ENCODE measurements at regions not wholly inside any gene's neighbourhood (a gene's known extent, or its start where the extent isn't known, plus 50 kb on each side); places are given as distances from the start of the nearest gene placed in this dataset.

GRCh38 chr10:121677880-121678279 lies 79.6 kb upstream of the FGFR2 start:
- no peak overlapping the region for H3K4me3 Mint-ChIP-seq (ENCODE audit: unreplicated experiment)
- H3K9me3 ChIP-seq (ENCODE audit: insufficient read depth, low read depth, low read length): peaks cover 6% of the 10 kb centered on the region
- no peaks in the 10 kb centered on the region for H3K4me1 ChIP-seq (ENCODE audit: insufficient read depth, low read length)
- peaks cover under 1% of the 10 kb centered on the region for H3K27me3 Mint-ChIP-seq (ENCODE audit: low read depth, unreplicated experiment)
- H3K27ac ChIP-seq (ENCODE audit: low read depth, low read length): no peak overlapping the region
- no peak overlapping the region for H3K9ac ChIP-seq (ENCODE audit: low read length)
- peaks cover 22% of the 10 kb centered on the region for H3K9me3 Mint-ChIP-seq (ENCODE audit: unreplicated experiment)
- H3K4me3 ChIP-seq (ENCODE audit: insufficient read depth, low read depth, low read length): no peak overlapping the region
- no peaks in the 10 kb centered on the region for H3K36me3 ChIP-seq (ENCODE audit: insufficient read depth, low read length)
- no peaks in the 10 kb centered on the region for H4K20me1 ChIP-seq (ENCODE audit: insufficient read depth, low read length)
- no peak overlapping the region for H3K4me2 ChIP-seq (ENCODE audit: low read length)
- H3K27ac Mint-ChIP-seq (ENCODE audit: unreplicated experiment): no peak overlapping the region
- DNase-seq (ENCODE audit: low read depth): no peak
- H3K27me3 ChIP-seq (ENCODE audit: insufficient read depth, low read length): no peaks in the 10 kb centered on the region
- H3K79me2 ChIP-seq (ENCODE audit: insufficient read depth, low read length): no peaks in the 10 kb centered on the region
- TF ChIP-seq EZH2 (IDR thresholded peaks at IDR 0.05; ENCODE audit: insufficient read depth, low read length): no peak
- no peak for TF ChIP-seq CTCF (IDR thresholded peaks at IDR 0.05; ENCODE audit: insufficient read depth, low read depth, low read length)
- no peak for FAIRE-seq
- no peak overlapping the region for H2AFZ ChIP-seq (ENCODE audit: low read depth, low read length)
- H3K36me3 Mint-ChIP-seq (ENCODE audit: low read depth, unreplicated experiment): peaks cover 2% of the 10 kb centered on the region
- no peaks in the 10 kb centered on the region for H3K4me1 Mint-ChIP-seq (ENCODE audit: low read depth, unreplicated experiment)

- Histone ChIP-seq H3K4me3 (ENCODE audit: insufficient read depth, low read depth, low read length) (no peak overlapping the region), H3K36me3 (ENCODE audit: insufficient read depth, low read length) (no peaks in the 10 kb centered on the region), H2AFZ (ENCODE audit: low read depth, low read length) (no peak overlapping the region), H3K9me3 (ENCODE audit: insufficient read depth, low read depth, low read length) (peaks cover 6% of the 10 kb centered on the region), H3K9ac (ENCODE audit: low read length) (no peak overlapping the region), H3K4me1 (ENCODE audit: insufficient read depth, low read length) (no peaks in the 10 kb centered on the region), H3K27me3 (ENCODE audit: insufficient read depth, low read length) (no peaks in the 10 kb centered on the region), H3K4me2 (ENCODE audit: low read length) (no peak overlapping the region), H3K79me2 (ENCODE audit: insufficient read depth, low read length) (no peaks in the 10 kb centered on the region), H4K20me1 (ENCODE audit: insufficient read depth, low read length) (no peaks in the 10 kb centered on the region), H3K27ac (ENCODE audit: low read depth, low read length) (no peak overlapping the region)
- H3K4me1 Mint-ChIP-seq (ENCODE audit: low read depth, unreplicated experiment): no peaks in the 10 kb centered on the region
- TF ChIP-seq CTCF (IDR thresholded peaks at IDR 0.05; ENCODE audit: insufficient read depth, low read depth, low read length) (no peak), EZH2 (IDR thresholded peaks at IDR 0.05; ENCODE audit: insufficient read depth, low read length) (no peak)
- H3K27ac Mint-ChIP-seq (ENCODE audit: unreplicated experiment): no peak overlapping the region
- peaks cover 21% of the 10 kb centered on the region for H3K9me3 Mint-ChIP-seq (ENCODE audit: unreplicated experiment)
- H3K4me3 Mint-ChIP-seq (ENCODE audit: unreplicated experiment): no peak overlapping the region
- no peak for DNase-seq (ENCODE audit: low read depth)
- FAIRE-seq: no peak
- H3K36me3 Mint-ChIP-seq (ENCODE audit: low read depth, unreplicated experiment): peaks cover 2% of the 10 kb centered on the region
- H3K27me3 Mint-ChIP-seq (ENCODE audit: low read depth, unreplicated experiment): peaks cover 3% of the 10 kb centered on the region
Measured at GRCh38 chr10:121675344-121675743, 77.1 kb upstream of the FGFR2 start.

- FAIRE-seq: no peak
- Mint-ChIP-seq H3K36me3 (ENCODE audit: low read depth, unreplicated experiment) (peaks cover 2% of the 10 kb centered on the region), H3K4me3 (ENCODE audit: unreplicated experiment) (no peak overlapping the region), H3K27ac (ENCODE audit: unreplicated experiment) (no peak overlapping the region), H3K27me3 (ENCODE audit: low read depth, unreplicated experiment) (peaks cover 3% of the 10 kb centered on the region), H3K4me1 (ENCODE audit: low read depth, unreplicated experiment) (no peaks in the 10 kb centered on the region), H3K9me3 (ENCODE audit: unreplicated experiment) (peaks cover 20% of the 10 kb centered on the region)
- Histone ChIP-seq H3K79me2 (ENCODE audit: insufficient read depth, low read length) (no peaks in the 10 kb centered on the region), H2AFZ (ENCODE audit: low read depth, low read length) (no peak overlapping the region), H3K4me1 (ENCODE audit: insufficient read depth, low read length) (no peaks in the 10 kb centered on the region), H3K4me3 (ENCODE audit: insufficient read depth, low read depth, low read length) (no peak overlapping the region), H4K20me1 (ENCODE audit: insufficient read depth, low read length) (no peaks in the 10 kb centered on the region), H3K4me2 (ENCODE audit: low read length) (no peak overlapping the region), H3K9me3 (ENCODE audit: insufficient read depth, low read depth, low read length) (peaks cover 6% of the 10 kb centered on the region), H3K36me3 (ENCODE audit: insufficient read depth, low read length) (no peaks in the 10 kb centered on the region), H3K9ac (ENCODE audit: low read length) (no peak overlapping the region), H3K27ac (ENCODE audit: low read depth, low read length) (no peak overlapping the region), H3K27me3 (ENCODE audit: insufficient read depth, low read length) (no peaks in the 10 kb centered on the region)
- TF ChIP-seq EZH2 (IDR thresholded peaks at IDR 0.05; ENCODE audit: insufficient read depth, low read length) (no peak), CTCF (IDR thresholded peaks at IDR 0.05; ENCODE audit: insufficient read depth, low read depth, low read length) (no peak)
- no peak for DNase-seq (ENCODE audit: low read depth)
Measured at GRCh38 chr10:121674885-121675284, 76.6 kb upstream of the FGFR2 start.

Data from astrocyte (in vitro differentiated cells and primary cell).